HepG2 (cell line): ENCODE measurements at regions not wholly inside any gene's neighbourhood (a gene's known extent, or its start where the extent isn't known, plus 50 kb on each side); places are given as distances from the start of the nearest gene placed in this dataset.

Source experiments
- EP300 ChIP-seq, 3 experiments: sonication (generic) in 1 of 3; formaldehyde crosslinking in 1 of 3; IDR thresholded peaks; 2 replicates each; pipeline versions ENCODE4 v1.5.1 to v1.6.1; 2011 to 2020; ENCODE audit warnings: low read depth in 2 of 3, low read length in 2 of 3, borderline replicate concordance in 1 of 3, improper control_type of control experiment in 1 of 3, mild to moderate bottlenecking in 1 of 3, missing genetic modification reagents in 1 of 3, moderate library complexity in 1 of 3
- MATR3 ChIP-seq: sonication (generic); formaldehyde crosslinking; IDR thresholded peaks from 2 replicates; pipeline ENCODE4 v1.4.0; 2020; ENCODE audit warnings: missing genetic modification reagents
- SOX6 ChIP-seq, 2 experiments: fragments of 450-650 bp in 1 of 2; sonication (generic) in 1 of 2; formaldehyde crosslinking in 1 of 2; IDR thresholded peaks; 2 replicates each; pipeline versions ENCODE4 v1.4.0 to v1.6.1; 2017 to 2020; ENCODE audit warnings: antibody characterized with exemption in 1 of 2, mild to moderate bottlenecking in 1 of 2, missing genetic modification reagents in 1 of 2
- SP1 ChIP-seq, 2 experiments: fragments of 450-650 bp in 1 of 2; sonication (generic) in 1 of 2; formaldehyde crosslinking in 1 of 2; IDR thresholded peaks; 2 replicates each; pipeline versions ENCODE4 v1.4.0 to v1.6.1; 2016 to 2020; ENCODE audit warnings: missing genetic modification reagents in 1 of 2
- SRSF9 ChIP-seq: fragments of 200-400 bp; formaldehyde crosslinking; IDR thresholded peaks from 2 replicates; pipeline ENCODE4 v1.6.1; 2018; ENCODE audit warnings: borderline replicate concordance, mild to moderate bottlenecking, low read depth, low read length; ENCODE audit not compliant: insufficient read depth, poor library complexity, severe bottlenecking
- TGIF2 ChIP-seq: IDR thresholded peaks from 2 replicates; pipeline ENCODE4 v1.6.1; 2016; ENCODE audit warnings: control low read depth, missing compliant biosample characterization
- ZNF501 ChIP-seq: sonication (generic); formaldehyde crosslinking; IDR thresholded peaks from 2 replicates; pipeline ENCODE4 v1.5.1; 2020; ENCODE audit warnings: mild to moderate bottlenecking, moderate library complexity, missing genetic modification reagents
- TF ChIP-seq, protein P1 (sequence below): sonication (generic); formaldehyde crosslinking; IDR thresholded peaks from 2 replicates; pipeline ENCODE4 v1.5.0; 2020; ENCODE audit warnings: mild to moderate bottlenecking, missing genetic modification reagents, moderate library complexity
- TF ChIP-seq, protein P2 (sequence below): sonication (generic); formaldehyde crosslinking; IDR thresholded peaks from 2 replicates; pipeline ENCODE4 v1.4.0; 2020; ENCODE audit warnings: low read depth, mild to moderate bottlenecking, missing genetic modification reagents

DNA sequence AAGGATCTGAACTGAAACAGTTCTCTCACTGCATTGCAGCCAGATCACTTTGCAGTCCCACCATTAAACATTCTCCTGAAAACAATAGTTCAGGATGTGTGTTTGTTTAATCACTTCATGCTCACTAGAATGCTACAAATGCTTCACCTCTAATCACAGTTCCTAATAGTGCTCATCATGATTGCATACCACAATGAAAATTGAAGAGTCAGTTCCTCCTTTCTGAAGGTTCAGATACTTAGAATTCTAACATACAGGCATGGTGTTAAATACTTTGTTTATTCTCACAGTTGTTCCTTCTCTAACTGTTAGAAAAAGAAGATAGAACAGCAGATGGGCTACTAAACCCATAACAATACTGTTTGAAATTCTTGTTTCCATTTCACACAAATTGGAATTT is 622.3 kb upstream of the ACVR2A start:
- TF ChIP-seq MATR3 (CRISPR knock-in tag) (no peak), SP1 (IDR thresholded peaks at IDR 0.05) (no peak), SP1 (CRISPR knock-in tag; IDR thresholded peaks at IDR 0.05) (no peak), TGIF2 (CRISPR knock-in tag) (no peak), SRSF9 (no peak), EP300 (IDR thresholded peaks at IDR 0.05; ENCODE audit: low read depth in 2 of 2, low read length in 2 of 2) (no peak), EP300 (CRISPR knock-in tag; IDR thresholded peaks at IDR 0.05; ENCODE audit: borderline replicate concordance) (no peak), ZNF501 (no peak), SOX6 (IDR thresholded peaks at IDR 0.05) (no peak), SOX6 (CRISPR knock-in tag; IDR thresholded peaks at IDR 0.05) (no peak)
- TF ChIP-seq, protein P1, sequence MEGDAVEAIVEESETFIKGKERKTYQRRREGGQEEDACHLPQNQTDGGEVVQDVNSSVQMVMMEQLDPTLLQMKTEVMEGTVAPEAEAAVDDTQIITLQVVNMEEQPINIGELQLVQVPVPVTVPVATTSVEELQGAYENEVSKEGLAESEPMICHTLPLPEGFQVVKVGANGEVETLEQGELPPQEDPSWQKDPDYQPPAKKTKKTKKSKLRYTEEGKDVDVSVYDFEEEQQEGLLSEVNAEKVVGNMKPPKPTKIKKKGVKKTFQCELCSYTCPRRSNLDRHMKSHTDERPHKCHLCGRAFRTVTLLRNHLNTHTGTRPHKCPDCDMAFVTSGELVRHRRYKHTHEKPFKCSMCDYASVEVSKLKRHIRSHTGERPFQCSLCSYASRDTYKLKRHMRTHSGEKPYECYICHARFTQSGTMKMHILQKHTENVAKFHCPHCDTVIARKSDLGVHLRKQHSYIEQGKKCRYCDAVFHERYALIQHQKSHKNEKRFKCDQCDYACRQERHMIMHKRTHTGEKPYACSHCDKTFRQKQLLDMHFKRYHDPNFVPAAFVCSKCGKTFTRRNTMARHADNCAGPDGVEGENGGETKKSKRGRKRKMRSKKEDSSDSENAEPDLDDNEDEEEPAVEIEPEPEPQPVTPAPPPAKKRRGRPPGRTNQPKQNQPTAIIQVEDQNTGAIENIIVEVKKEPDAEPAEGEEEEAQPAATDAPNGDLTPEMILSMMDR (CRISPR knock-in tag): no peak
- TF ChIP-seq, protein P2, sequence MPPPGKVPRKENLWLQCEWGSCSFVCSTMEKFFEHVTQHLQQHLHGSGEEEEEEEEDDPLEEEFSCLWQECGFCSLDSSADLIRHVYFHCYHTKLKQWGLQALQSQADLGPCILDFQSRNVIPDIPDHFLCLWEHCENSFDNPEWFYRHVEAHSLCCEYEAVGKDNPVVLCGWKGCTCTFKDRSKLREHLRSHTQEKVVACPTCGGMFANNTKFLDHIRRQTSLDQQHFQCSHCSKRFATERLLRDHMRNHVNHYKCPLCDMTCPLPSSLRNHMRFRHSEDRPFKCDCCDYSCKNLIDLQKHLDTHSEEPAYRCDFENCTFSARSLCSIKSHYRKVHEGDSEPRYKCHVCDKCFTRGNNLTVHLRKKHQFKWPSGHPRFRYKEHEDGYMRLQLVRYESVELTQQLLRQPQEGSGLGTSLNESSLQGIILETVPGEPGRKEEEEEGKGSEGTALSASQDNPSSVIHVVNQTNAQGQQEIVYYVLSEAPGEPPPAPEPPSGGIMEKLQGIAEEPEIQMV: no peak
